SK-N-SH (cell line): ENCODE measurements at regions not wholly inside any gene's neighbourhood (a gene's known extent, or its start where the extent isn't known, plus 50 kb on each side); places are given as distances from the start of the nearest gene placed in this dataset.

ENCODE experiments used
- CTCF ChIA-PET: fragments of 300-600, 350-600 bp; formaldehyde crosslinking; extraction: SDS; loops from one replicate; lab custom pipeline; 2021; lab: Yijun Ruan, JAX
- POLR2A ChIA-PET: fragments of 350-600 bp; sonication (Branson Sonifier 250); formaldehyde crosslinking; extraction: SDS; loops from one replicate; lab custom pipeline; 2020; ENCODE audit warnings: antibody characterized with exemption, inconsistent platforms; lab: Yijun Ruan, JAX
- DNase-seq: peaks from one replicate; pipeline ENCODE4 v3.0.0; 2012
- H2AFZ ChIP-seq: fragments of 200-600 bp; sonication (generic); 2 replicates; pipeline ENCODE4 v1.8.1; 2016; ENCODE audit warnings: antibody characterized with exemption, mild to moderate bottlenecking, low read depth
- H3F3A ChIP-seq: fragments of 200-600 bp; sonication (generic); replicated peaks from 2 replicates; pipeline ENCODE3; 2016; ENCODE audit warnings: antibody characterized with exemption, mild to moderate bottlenecking; ENCODE audit not compliant: insufficient read depth
- H3K27ac ChIP-seq, 2 experiments: fragments of 200-500 bp in 1 of 2; fragments of 200-600 bp in 1 of 2; sonication (Bioruptor generic) in 1 of 2; sonication (generic), shearing (Covaris generic) in 1 of 2; 2 replicates each; pipeline versions ENCODE4 v1.5.1 to v1.6.1; 2014 to 2016; ENCODE audit warnings: low read depth in 2 of 2, inconsistent platforms in 1 of 2, low read length in 1 of 2, mild to moderate bottlenecking in 1 of 2, mixed read lengths in 1 of 2
- H3K27me3 ChIP-seq: fragments of 200-600 bp; sonication (generic), shearing (Covaris generic); 2 replicates; pipeline ENCODE4 v1.6.1; 2016; ENCODE audit warnings: mixed run types; ENCODE audit not compliant: insufficient read depth
- H3K36me3 ChIP-seq, 2 experiments: fragments of 200-500 bp in 1 of 2; fragments of 200-600 bp in 1 of 2; sonication (Bioruptor generic) in 1 of 2; sonication (generic) in 1 of 2; replicated peaks in 1 of 2; 2 replicates each; pipeline versions ENCODE3 to v1.5.1; 2014 to 2016; ENCODE audit warnings: low read length in 1 of 2, mild to moderate bottlenecking in 1 of 2; ENCODE audit not compliant: insufficient read depth in 2 of 2, control insufficient read depth in 1 of 2
- H3K4me1 ChIP-seq, 2 experiments: fragments of 200-500 bp in 1 of 2; fragments of 200-600 bp in 1 of 2; sonication (Bioruptor generic) in 1 of 2; sonication (generic), shearing (Covaris generic) in 1 of 2; 2 replicates each; pipeline versions ENCODE4 v1.5.1 to v1.6.1; 2014 to 2016; ENCODE audit warnings: low read depth in 1 of 2, low read length in 1 of 2, mixed run types in 1 of 2; ENCODE audit not compliant: insufficient read depth in 2 of 2, control insufficient read depth in 1 of 2
- H3K4me2 ChIP-seq: fragments of 200-600 bp; sonication (generic), shearing (Covaris generic); 2 replicates; pipeline ENCODE4 v1.6.1; 2017; ENCODE audit warnings: mixed run types
- H3K4me3 ChIP-seq, 2 experiments: fragments of 200-500 bp in 1 of 2; fragments of 200-600 bp in 1 of 2; sonication (Bioruptor generic) in 1 of 2; sonication (generic), shearing (Covaris generic) in 1 of 2; 2 replicates each; pipeline versions ENCODE4 v1.5.1 to v1.8.1; 2014 to 2016; ENCODE audit warnings: low read depth in 2 of 2, inconsistent platforms in 1 of 2, low read length in 1 of 2, mild to moderate bottlenecking in 1 of 2, mixed read lengths in 1 of 2, moderate library complexity in 1 of 2
- H3K79me2 ChIP-seq: fragments of 200-600 bp; sonication (generic); 2 replicates; pipeline ENCODE4 v1.8.1; 2017; ENCODE audit warnings: mild to moderate bottlenecking; ENCODE audit not compliant: insufficient read depth
- H3K9ac ChIP-seq: fragments of 200-600 bp; sonication (generic); 2 replicates; pipeline ENCODE4 v1.6.1; 2017; ENCODE audit warnings: mixed run types
- H3K9me2 ChIP-seq: fragments of 200-600 bp; sonication (generic); 2 replicates; pipeline ENCODE4 v1.6.1; 2017; ENCODE audit warnings: mixed run types
- H3K9me3 ChIP-seq: fragments of 200-600 bp; sonication (generic); 2 replicates; pipeline ENCODE4 v1.6.1; 2017; ENCODE audit warnings: mixed run types, mild to moderate bottlenecking, moderate library complexity
- H4K20me1 ChIP-seq: fragments of 200-600 bp; sonication (generic); 2 replicates; pipeline ENCODE4 v1.6.1; 2017; ENCODE audit warnings: mild to moderate bottlenecking, mixed run types; ENCODE audit not compliant: insufficient read depth
- ELF1 ChIP-seq: IDR thresholded peaks from 2 replicates; pipeline ENCODE4 v1.4.0; 2012
- EP300 ChIP-seq, 2 experiments: IDR thresholded peaks; 2 replicates each; pipeline versions ENCODE4 v1.4.0 to v1.6.1; 2012; ENCODE audit warnings: borderline replicate concordance in 1 of 2, low read depth in 1 of 2, low read length in 1 of 2
- EZH2phosphoT487 ChIP-seq: fragments of 200-600 bp; sonication (generic); IDR thresholded peaks from 2 replicates; pipeline ENCODE4 v1.6.1; 2017; ENCODE audit warnings: low read depth, mixed run types, mild to moderate bottlenecking, antibody characterized with exemption, moderate library complexity, borderline replicate concordance
- FOXJ3 ChIP-seq: sonication (generic); formaldehyde crosslinking; IDR thresholded peaks from 2 replicates; pipeline ENCODE4 v1.5.1; 2020; ENCODE audit warnings: mild to moderate bottlenecking, missing genetic modification reagents
- FOXM1 ChIP-seq: IDR thresholded peaks from 2 replicates; pipeline ENCODE4 v1.4.0; 2012; ENCODE audit warnings: low read depth, mild to moderate bottlenecking
- GABPA ChIP-seq: IDR thresholded peaks from 2 replicates; pipeline ENCODE4 v1.4.0; 2012; ENCODE audit warnings: low read depth, mild to moderate bottlenecking
- GATA2 ChIP-seq: sonication (generic); formaldehyde crosslinking; IDR thresholded peaks from 2 replicates; pipeline ENCODE4 v1.5.0; 2020; ENCODE audit warnings: mild to moderate bottlenecking, missing genetic modification reagents
- JUND ChIP-seq: IDR thresholded peaks from 2 replicates; pipeline ENCODE4 v1.4.0; 2012
- MAX ChIP-seq: IDR thresholded peaks from 2 replicates; pipeline ENCODE4 v1.4.0; 2012; ENCODE audit warnings: low read depth
- MXI1 ChIP-seq: IDR thresholded peaks from 2 replicates; pipeline ENCODE4 v1.6.1; 2012; ENCODE audit warnings: mild to moderate bottlenecking, low read depth, low read length, improper control_type of control experiment
- NRF1 ChIP-seq: IDR thresholded peaks from 2 replicates; pipeline ENCODE4 v1.6.1; 2012; ENCODE audit warnings: low read depth, mild to moderate bottlenecking, low read length
- POLR2AphosphoS5 ChIP-seq: IDR thresholded peaks from 2 replicates; pipeline ENCODE4 v1.6.1; 2012; ENCODE audit warnings: low read depth, low read length
- RCOR1 ChIP-seq: fragments of 150-350 bp; IDR thresholded peaks from 2 replicates; pipeline ENCODE4 v1.6.1; 2017; ENCODE audit warnings: antibody characterized with exemption, low read length
- REST ChIP-seq: IDR thresholded peaks from 2 replicates; pipeline ENCODE4 v1.6.1; 2012; ENCODE audit warnings: mild to moderate bottlenecking, low read depth, low read length, moderate library complexity
- RFX5 ChIP-seq: IDR thresholded peaks from 2 replicates; pipeline ENCODE4 v1.6.1; 2012; ENCODE audit warnings: mild to moderate bottlenecking, improper control_type of control experiment, low read length
- RXRA ChIP-seq: IDR thresholded peaks from 2 replicates; pipeline ENCODE4 v1.4.0; 2012; ENCODE audit warnings: low read depth, mild to moderate bottlenecking, borderline replicate concordance
- SIN3A ChIP-seq: IDR thresholded peaks from 2 replicates; pipeline ENCODE4 v1.6.1; 2012; ENCODE audit warnings: low read depth, mild to moderate bottlenecking, low read length, moderate library complexity, borderline replicate concordance
- TAF1 ChIP-seq: IDR thresholded peaks from 2 replicates; pipeline ENCODE4 v1.6.1; 2012; ENCODE audit warnings: low read depth, mild to moderate bottlenecking, low read length, moderate library complexity, borderline replicate concordance
- TCF12 ChIP-seq: IDR thresholded peaks from 2 replicates; pipeline ENCODE4 v1.4.0; 2012
- USF1 ChIP-seq: IDR thresholded peaks from 2 replicates; pipeline ENCODE4 v1.4.0; 2012; ENCODE audit warnings: low read depth, borderline replicate concordance
- YY1 ChIP-seq: IDR thresholded peaks from 2 replicates; pipeline ENCODE4 v1.4.0; 2012; ENCODE audit warnings: low read depth, mild to moderate bottlenecking
- WGBS: methylation state at CpG from one replicate; pipeline ENCODE4 v1.1.6; 2017; ENCODE audit warnings: low lambda C conversion rate; 5-methylcytosine and 5-hydroxymethylcytosine counted together
- TF ChIP-seq, protein P1 (sequence below): fragments of 150-350 bp; IDR thresholded peaks from 2 replicates; pipeline ENCODE4 v1.6.1; 2017; ENCODE audit warnings: antibody characterized with exemption, low read length, low read depth, borderline replicate concordance
- TF ChIP-seq, protein P2 (sequence below): fragments of 150-350 bp; IDR thresholded peaks from 2 replicates; pipeline ENCODE4 v1.6.1; 2016; ENCODE audit warnings: mild to moderate bottlenecking, low read depth, low read length

DNA sequence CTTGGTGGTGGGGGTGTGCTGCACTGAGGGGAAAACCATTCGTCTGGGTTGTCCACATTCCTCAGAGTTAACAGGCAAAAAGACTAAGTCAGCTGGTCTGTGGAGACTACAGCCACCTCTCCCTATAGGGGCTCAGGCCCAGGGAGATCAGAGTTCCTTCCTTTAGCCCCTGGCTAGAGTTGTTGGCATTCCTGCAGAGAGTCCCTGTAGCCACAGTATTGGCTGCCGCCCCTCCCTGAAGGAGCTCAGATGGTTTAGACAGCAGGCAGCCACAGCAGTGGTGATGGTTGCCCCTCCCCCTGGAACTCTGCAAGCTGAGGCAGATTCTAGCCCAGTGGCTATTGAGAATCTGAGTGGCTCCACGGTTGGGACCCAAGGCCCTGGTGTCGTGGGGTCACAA is 1072.5 kb upstream of the ATXN7L3B start:
- no peak for DNase-seq
- POLR2A ChIA-PET: no interaction called here
- Histone ChIP-seq H2AFZ (no peak overlapping the region), H3K9me2 (no peaks in the 10 kb centered on the region), H3K4me2 (no peak overlapping the region), H3K4me3 (no peak overlapping the region), H3K9me3 (no peaks in the 10 kb centered on the region), H3K27me3 (no peaks in the 10 kb centered on the region), H3K9ac (no peak overlapping the region), H4K20me1 (no peaks in the 10 kb centered on the region), H3K27ac (no peak overlapping the region), H3F3A (no peaks in the 10 kb centered on the region), H3K4me1 (no peaks in the 10 kb centered on the region), H3K79me2 (no peaks in the 10 kb centered on the region), H3K36me3 (no peaks in the 10 kb centered on the region)
- WGBS: 0% methylated on average over 3 of the region's 4 CpGs
- CTCF ChIA-PET: no interaction called here
- TF ChIP-seq, protein P1, sequence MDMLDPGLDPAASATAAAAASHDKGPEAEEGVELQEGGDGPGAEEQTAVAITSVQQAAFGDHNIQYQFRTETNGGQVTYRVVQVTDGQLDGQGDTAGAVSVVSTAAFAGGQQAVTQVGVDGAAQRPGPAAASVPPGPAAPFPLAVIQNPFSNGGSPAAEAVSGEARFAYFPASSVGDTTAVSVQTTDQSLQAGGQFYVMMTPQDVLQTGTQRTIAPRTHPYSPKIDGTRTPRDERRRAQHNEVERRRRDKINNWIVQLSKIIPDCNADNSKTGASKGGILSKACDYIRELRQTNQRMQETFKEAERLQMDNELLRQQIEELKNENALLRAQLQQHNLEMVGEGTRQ: no peak
- TF ChIP-seq MXI1 (no peak), NRF1 (no peak), ELF1 (no peak), EP300 (IDR thresholded peaks at IDR 0.05; ENCODE audit: borderline replicate concordance in 1 of 2, low read depth in 1 of 2, low read length in 1 of 2) (no peak), JUND (no peak), RFX5 (no peak), POLR2AphosphoS5 (no peak), RXRA (no peak), TAF1 (no peak), TCF12 (no peak), USF1 (no peak), RCOR1 (no peak), MAX (no peak), GABPA (no peak), EZH2phosphoT487 (no peak)

DNA sequence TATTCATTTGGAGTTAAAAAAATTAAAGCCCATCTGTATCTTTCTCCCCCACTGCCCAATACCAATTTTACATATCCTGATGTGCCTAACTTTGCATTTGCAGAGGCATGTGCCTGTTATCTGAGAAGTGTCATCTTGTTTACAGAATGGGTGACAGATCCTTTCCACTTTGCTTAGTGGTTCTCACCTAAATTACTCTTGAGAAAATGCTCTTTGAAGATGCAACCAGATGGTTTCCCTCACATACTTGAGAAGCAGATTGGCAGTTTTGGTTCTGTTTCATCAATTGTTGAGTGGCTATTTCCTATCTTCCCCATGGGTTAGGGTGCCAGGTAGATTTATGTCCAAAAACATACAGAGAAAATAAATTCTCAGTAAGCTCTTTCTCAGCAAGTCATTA is 1051.4 kb upstream of the ATXN7L3B start:
- POLR2A ChIA-PET: no interaction called here
- H3K4me2 ChIP-seq: no peak overlapping the region
- no peaks in the 10 kb centered on the region for H3K4me1 ChIP-seq
- no peak overlapping the region for H2AFZ ChIP-seq
- H3K9ac ChIP-seq: no peak overlapping the region
- H4K20me1 ChIP-seq: no peaks in the 10 kb centered on the region
- no peaks in the 10 kb centered on the region for H3K27me3 ChIP-seq
- no peaks in the 10 kb centered on the region for H3K9me3 ChIP-seq
- no peaks in the 10 kb centered on the region for H3K9me2 ChIP-seq
- no peaks in the 10 kb centered on the region for H3K79me2 ChIP-seq
- no peaks in the 10 kb centered on the region for H3K36me3 ChIP-seq
- no peak overlapping the region for H3K4me3 ChIP-seq
- CTCF ChIA-PET: no interaction called here
- H3F3A ChIP-seq: no peaks in the 10 kb centered on the region
- no peak overlapping the region for H3K27ac ChIP-seq
- no peak for DNase-seq
- TF ChIP-seq GABPA: no peak
- no peak for TF ChIP-seq REST
- TF ChIP-seq, protein P2, sequence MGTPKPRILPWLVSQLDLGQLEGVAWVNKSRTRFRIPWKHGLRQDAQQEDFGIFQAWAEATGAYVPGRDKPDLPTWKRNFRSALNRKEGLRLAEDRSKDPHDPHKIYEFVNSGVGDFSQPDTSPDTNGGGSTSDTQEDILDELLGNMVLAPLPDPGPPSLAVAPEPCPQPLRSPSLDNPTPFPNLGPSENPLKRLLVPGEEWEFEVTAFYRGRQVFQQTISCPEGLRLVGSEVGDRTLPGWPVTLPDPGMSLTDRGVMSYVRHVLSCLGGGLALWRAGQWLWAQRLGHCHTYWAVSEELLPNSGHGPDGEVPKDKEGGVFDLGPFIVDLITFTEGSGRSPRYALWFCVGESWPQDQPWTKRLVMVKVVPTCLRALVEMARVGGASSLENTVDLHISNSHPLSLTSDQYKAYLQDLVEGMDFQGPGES: no peak
- TF ChIP-seq GATA2 (CRISPR knock-in tag): no peak
- no peak for TF ChIP-seq EP300 (IDR thresholded peaks at IDR 0.05; ENCODE audit: borderline replicate concordance in 1 of 2, low read depth in 1 of 2, low read length in 1 of 2)
- TF ChIP-seq FOXM1: no peak
- TF ChIP-seq FOXJ3 (CRISPR knock-in tag): no peak
- no peak for TF ChIP-seq YY1
- TF ChIP-seq TAF1: no peak
- TF ChIP-seq TCF12: no peak
- TF ChIP-seq SIN3A: no peak
- TF ChIP-seq, protein P1: no peak
